ENCODE measurements at regions not wholly inside any gene's neighbourhood (a gene's known extent, or its start where the extent isn't known, plus 50 kb on each side); places are given as distances from the start of the nearest gene placed in this dataset.

DNA sequence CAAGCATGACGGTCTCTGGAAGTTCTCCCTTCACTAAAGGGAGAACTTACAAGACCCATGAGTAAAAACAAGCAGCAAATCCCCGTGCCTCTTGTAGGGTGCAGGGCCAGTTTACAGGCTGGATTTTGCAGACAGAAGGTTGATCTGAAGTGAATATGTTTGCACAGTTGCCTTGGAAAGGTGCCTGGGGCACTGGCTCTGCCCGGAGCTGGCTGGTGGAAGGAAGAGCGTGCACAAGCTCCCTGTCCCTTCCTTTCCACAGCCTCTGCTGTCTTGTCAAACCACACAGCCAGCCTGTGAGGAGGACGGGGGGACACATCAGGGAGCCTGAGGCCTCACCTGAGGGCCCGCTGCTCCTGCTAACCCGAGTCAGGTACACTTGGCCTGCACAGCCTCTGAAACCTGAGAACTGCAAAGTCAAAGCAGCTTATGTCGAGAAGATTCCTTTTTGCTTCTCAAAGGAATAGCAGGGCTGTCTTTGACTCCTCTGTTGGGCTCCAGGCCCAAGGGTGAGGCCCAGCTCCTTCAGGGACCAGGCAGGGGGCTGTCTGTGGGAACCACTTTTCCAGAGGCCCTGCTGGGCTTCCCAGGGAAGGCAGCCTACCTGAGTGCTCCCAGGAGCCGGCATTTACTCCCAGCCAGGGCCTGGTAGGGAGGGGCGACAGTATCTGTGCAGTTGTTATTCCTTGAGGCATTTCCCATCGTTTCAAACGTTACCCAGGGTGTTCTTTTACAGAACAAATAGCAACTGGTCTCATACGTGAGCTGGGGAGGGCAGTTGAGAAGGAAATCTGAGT is 251.5 kb downstream of the SIPA1L2 start:
- in situ Hi-C loops (cut with MboI; ENCODE audit: low pct_unique_long_range_greater_than_20kb, low sequenced_read_pairs) = no loop called here
- no peak for DNase-seq

DNA sequence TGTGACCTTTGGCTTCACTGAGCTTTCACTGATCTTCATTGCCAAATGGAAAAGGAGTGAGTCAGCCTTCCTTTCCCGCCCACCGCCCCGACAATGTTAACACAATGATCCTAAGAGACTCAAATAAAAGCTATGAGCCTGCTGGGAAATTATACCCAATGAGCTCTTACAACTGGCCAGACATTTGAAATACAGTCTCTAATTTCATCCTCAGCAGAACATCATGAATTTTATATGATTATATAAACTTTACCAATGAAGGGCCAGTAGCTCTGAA is 252.5 kb downstream of the SIPA1L2 start:
- no peak for DNase-seq
- in situ Hi-C loops (cut with MboI; ENCODE audit: low pct_unique_long_range_greater_than_20kb, low sequenced_read_pairs) = no loop called here

DNA sequence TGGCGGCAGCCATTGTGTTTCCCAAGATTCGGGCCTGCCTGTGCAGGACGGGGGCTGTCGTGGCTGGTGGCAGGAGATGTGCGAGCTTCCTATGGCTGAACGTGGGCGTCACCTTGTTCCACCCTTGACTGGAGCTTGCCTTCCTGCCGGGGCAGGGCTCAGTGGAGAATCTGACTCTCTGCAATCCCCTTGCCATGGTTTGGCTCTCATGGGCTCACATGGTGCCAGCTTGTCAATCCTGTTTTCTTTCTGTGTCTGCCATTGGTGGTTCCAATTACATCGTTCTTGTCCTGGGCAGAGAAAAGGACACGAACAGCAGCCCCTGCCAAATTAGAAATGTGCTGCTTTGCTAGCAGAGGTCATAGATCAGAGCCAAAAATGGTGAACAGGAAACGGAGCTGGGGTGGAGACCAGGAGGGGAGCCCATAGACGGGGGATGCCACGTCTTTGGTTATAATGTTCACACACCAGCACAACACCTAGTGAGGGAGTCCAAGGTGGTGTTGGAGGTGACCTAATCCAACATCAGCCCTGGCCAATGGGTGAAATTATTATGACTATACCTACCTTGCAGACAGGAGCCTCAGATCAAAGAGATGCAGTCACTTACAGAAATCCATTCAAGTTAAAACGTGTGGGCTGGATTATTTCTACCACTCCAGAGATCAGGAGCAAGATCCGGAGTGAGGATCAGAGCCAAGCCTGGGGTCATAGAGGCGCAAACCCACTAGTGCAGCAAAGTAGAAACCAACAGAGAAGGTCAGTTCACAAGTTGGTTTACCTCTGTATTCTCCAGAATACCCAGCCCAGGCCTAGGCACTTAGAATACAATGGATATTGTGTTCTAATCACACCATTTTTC is 253.1 kb downstream of the SIPA1L2 start:
- no peak for DNase-seq
- in situ Hi-C loops (cut with MboI; ENCODE audit: low pct_unique_long_range_greater_than_20kb, low sequenced_read_pairs) = no loop called here

- in situ Hi-C loops (cut with MboI; ENCODE audit: low pct_unique_long_range_greater_than_20kb, low sequenced_read_pairs) = no loop called here
- no peak for DNase-seq
Observed at GRCh38 chr1:232372841-232373440, 257.0 kb downstream of the SIPA1L2 start.

- no peak for DNase-seq
- in situ Hi-C loops (cut with MboI; ENCODE audit: low pct_unique_long_range_greater_than_20kb, low sequenced_read_pairs) = no loop called here
Observed at GRCh38 chr1:232372431-232372830, 257.5 kb downstream of the SIPA1L2 start.

- DNase-seq = no peak
- in situ Hi-C loops (cut with MboI; ENCODE audit: low pct_unique_long_range_greater_than_20kb, low sequenced_read_pairs) = no loop called here
Observed at GRCh38 chr1:232369451-232370296, 260.3 kb downstream of the SIPA1L2 start.

DNA sequence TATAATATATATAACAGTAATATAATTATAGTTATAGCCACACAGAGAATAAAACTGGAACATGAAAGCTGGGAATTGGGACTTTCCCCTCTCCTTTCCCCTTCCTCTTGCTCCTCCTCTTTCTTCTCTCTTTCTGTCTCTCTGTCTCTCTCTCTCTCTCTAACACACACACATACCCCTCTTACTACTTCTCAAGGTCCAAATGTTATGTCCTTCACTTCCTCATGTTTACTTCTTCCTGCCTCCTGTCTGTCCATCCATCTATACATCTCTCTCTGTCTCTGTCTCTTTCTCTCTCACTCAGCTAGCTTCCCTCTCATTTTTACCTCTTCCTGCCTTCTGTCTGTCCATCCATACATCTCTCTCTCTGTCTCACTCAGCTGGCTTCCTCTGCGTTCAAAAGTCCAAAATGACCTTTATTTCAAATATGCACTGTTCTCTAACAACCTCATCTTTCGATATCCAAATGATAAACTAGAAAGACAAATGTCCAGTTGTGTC is 261.1 kb downstream of the SIPA1L2 start:
- in situ Hi-C loops (cut with MboI; ENCODE audit: low pct_unique_long_range_greater_than_20kb, low sequenced_read_pairs) = no loop called here
- DNase-seq = peak; percentile 38

DNA sequence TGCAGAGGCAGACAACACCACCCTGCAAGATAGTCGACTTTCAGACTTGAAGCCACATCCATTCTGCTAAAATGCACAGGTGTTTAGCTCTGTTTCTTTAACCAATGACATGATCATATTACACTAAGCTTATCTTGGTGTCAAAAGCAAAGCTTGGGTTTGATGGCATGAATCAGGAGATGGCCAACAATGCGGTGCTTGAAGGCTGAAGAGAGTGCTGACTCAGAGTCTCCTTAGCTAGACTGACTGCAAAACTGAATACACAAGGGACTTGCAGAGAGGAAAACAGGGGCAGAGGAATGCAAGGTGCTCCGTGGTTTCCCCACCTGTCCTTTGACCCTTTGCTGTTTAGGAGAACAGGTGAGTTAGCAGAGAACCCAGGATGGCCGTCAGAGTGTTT is 262.6 kb downstream of the SIPA1L2 start:
- in situ Hi-C loops (cut with MboI; ENCODE audit: low pct_unique_long_range_greater_than_20kb, low sequenced_read_pairs) = no loop called here
- peak; percentile 3 for DNase-seq

GRCh38 chr1:232364654-232365382 is 265.1 kb downstream of the SIPA1L2 start:
- in situ Hi-C loops (cut with MboI; ENCODE audit: low pct_unique_long_range_greater_than_20kb, low sequenced_read_pairs) = no loop called here
- no peak for DNase-seq

- no peak for DNase-seq
- in situ Hi-C loops (cut with MboI; ENCODE audit: low pct_unique_long_range_greater_than_20kb, low sequenced_read_pairs) = no loop called here
Observed at GRCh38 chr1:232363008-232363407, 266.9 kb downstream of the SIPA1L2 start.

DNA sequence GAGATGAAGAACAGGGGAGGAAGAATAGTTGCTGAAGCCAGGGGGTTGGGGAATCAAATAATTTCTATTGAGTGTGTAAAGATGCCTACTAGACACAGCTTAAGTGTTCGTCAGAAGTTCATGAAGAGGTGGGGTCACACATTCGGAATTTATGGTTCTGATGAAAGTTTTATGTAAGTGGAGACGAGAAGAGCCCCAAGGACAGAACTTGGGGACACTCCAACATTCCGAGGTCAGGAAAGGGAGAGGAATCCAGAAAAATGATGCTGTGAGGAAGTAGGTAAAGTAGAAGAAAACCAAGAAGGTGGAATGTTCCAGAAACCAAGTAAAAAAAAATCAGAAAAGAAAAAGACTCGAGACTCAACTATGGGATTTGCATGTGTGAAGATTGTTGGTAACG is 272.5 kb downstream of the SIPA1L2 start:
- in situ Hi-C loops (cut with MboI; ENCODE audit: low pct_unique_long_range_greater_than_20kb, low sequenced_read_pairs) = no loop called here
- DNase-seq = no peak

- in situ Hi-C loops (cut with MboI; ENCODE audit: low pct_unique_long_range_greater_than_20kb, low sequenced_read_pairs) = no loop called here
Observed at GRCh38 chr1:232355162-232356006, 274.5 kb downstream of the SIPA1L2 start.

GRCh38 chr1:232353001-232353400 is 276.9 kb downstream of the SIPA1L2 start:
- in situ Hi-C loops (cut with MboI; ENCODE audit: low pct_unique_long_range_greater_than_20kb, low sequenced_read_pairs) = no loop called here
- DNase-seq = no peak

More at GRCh38 chr1:232355162-232356006, 274.5 kb downstream of the SIPA1L2 start:
- no peak for DNase-seq

DNA sequence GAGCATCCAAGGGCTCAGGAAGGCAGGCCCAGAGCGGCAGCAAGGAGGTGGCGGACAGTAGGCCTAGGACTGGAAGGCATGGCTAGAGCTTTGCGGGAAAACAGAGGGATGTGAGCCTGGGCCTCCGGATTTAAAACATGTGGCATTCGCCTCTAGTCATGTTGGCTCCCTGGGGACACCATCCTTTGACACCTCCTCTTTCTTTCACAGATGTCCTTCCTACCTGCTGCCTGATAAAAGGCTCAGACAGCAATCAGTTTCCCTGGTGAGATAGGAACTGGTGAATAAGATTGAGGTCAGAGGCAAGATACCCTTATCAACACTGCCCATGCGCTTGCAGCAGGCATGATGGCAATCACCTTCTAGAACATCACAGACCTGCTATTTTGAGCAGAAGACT is 277.6 kb downstream of the SIPA1L2 start:
- in situ Hi-C loops (cut with MboI; ENCODE audit: low pct_unique_long_range_greater_than_20kb, low sequenced_read_pairs) = no loop called here

DNA sequence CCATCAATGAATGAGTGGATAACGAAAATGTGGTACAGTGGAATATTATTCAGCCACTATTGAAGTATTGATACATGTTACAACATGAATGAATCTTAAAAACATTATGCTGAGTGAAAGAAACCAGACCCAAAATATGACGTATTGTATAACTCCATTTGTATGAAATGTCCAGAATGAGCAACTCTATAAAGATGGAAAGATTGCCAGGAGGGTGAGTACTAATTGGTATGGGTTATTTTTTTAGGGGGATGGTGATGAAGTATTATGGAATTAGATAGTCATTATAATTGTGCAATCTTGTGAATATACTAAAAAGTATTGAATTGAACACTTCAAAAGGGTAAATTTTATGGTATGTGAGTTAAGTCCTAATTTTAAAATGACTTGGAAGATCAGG is 278.6 kb downstream of the SIPA1L2 start:
- no peak for DNase-seq
- in situ Hi-C loops (cut with MboI; ENCODE audit: low pct_unique_long_range_greater_than_20kb, low sequenced_read_pairs) = no loop called here

More for the DNA sequence above, 277.6 kb downstream of the SIPA1L2 start:
- no peak for DNase-seq

GRCh38 chr1:232346844-232347243 is 283.1 kb downstream of the SIPA1L2 start:
- in situ Hi-C loops (cut with MboI; ENCODE audit: low pct_unique_long_range_greater_than_20kb, low sequenced_read_pairs) = no loop called here
- no peak for DNase-seq

DNA sequence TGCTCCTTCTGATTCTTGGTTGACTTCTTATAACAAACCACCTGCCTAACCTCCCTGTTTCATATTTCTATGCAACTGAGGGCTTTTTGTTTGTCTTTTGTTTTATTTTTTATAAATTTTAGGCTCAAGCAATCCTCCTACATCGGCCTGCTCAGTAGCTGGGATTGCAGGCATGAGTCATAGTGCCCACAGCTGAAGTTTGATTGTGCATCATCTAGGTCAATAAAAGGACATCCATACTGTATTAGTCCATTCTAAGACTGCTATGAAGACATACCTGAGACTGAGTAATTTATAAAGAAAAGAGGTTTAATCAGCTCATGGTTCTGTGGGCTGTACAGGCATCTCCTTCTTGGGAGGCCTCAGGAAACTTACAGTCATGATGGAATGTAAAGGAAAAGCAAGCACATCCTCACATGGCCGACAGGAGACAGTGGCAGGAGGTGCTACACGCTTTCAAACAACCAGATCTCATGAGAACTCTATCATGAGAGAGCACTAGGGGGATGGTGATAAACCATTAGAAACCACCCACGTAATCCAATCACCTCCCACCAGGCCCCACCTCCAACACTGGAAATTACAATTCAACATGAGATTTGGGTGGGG is 285.0 kb downstream of the SIPA1L2 start:
- no peak for DNase-seq
- in situ Hi-C loops (cut with MboI; ENCODE audit: low pct_unique_long_range_greater_than_20kb, low sequenced_read_pairs) = no loop called here

All from KBM-7 (cell line).